GM21367 (cell line): ENCODE measurements at regions not wholly inside any gene's neighbourhood (a gene's known extent, or its start where the extent isn't known, plus 50 kb on each side); places are given as distances from the start of the nearest gene placed in this dataset.
"Not testable (repeated sequence)": the region's sequence is repeated elsewhere in the genome, so short reads cannot be mapped to it uniquely, and the experiment has no call there.

Source experiments
- ATAC-seq: cut with Tn5 transposase; IDR thresholded peaks from one replicate; pipeline ENCODE4 v1.9.1; 2021; ENCODE audit not compliant: unreplicated experiment

GRCh38 chr9:90169490-90169889, 473.1 kb downstream of the DIRAS2 start:
- no peak for ATAC-seq

GRCh38 chr9:90173935-90174334, 468.7 kb downstream of the DIRAS2 start:
- ATAC-seq: not testable (repeated sequence)

- ATAC-seq: not testable (repeated sequence)
Measured at GRCh38 chr9:90174346-90174745, 468.3 kb downstream of the DIRAS2 start.

GRCh38 chr9:90175257-90175656, 467.4 kb downstream of the DIRAS2 start:
- no peak for ATAC-seq

GRCh38 chr9:90175865-90176264, 466.8 kb downstream of the DIRAS2 start:
- ATAC-seq: no peak

GRCh38 chr9:90176901-90177300, 465.7 kb downstream of the DIRAS2 start:
- ATAC-seq: no peak

- no peak for ATAC-seq
Measured at GRCh38 chr9:90180381-90180780, 462.2 kb downstream of the DIRAS2 start.

GRCh38 chr9:90188656-90189055, 454.0 kb downstream of the DIRAS2 start:
- ATAC-seq: no peak

- ATAC-seq: peak; percentile 96
Measured at GRCh38 chr9:90189306-90189705, 453.3 kb downstream of the DIRAS2 start.

GRCh38 chr9:90192465-90192864, 450.2 kb downstream of the DIRAS2 start:
- not testable (repeated sequence) for ATAC-seq

- no peak for ATAC-seq
Measured at GRCh38 chr9:90198956-90199355, 443.7 kb downstream of the DIRAS2 start.

GRCh38 chr9:90201766-90202165, 440.9 kb downstream of the DIRAS2 start:
- no peak for ATAC-seq

- no peak for ATAC-seq
Measured at GRCh38 chr9:90204128-90204831, 438.3 kb downstream of the DIRAS2 start.

GRCh38 chr9:90213045-90213444, 429.6 kb downstream of the DIRAS2 start:
- ATAC-seq: not testable (repeated sequence)

GRCh38 chr9:90219548-90220118, 423.0 kb downstream of the DIRAS2 start:
- ATAC-seq: no peak

- ATAC-seq: not testable (repeated sequence)
Measured at GRCh38 chr9:90221899-90222298, 420.7 kb downstream of the DIRAS2 start.

- not testable (repeated sequence) for ATAC-seq
Measured at GRCh38 chr9:90226839-90227338, 415.7 kb downstream of the DIRAS2 start.

GRCh38 chr9:90233081-90233480, 409.5 kb downstream of the DIRAS2 start:
- ATAC-seq: not testable (repeated sequence)

GRCh38 chr9:90240541-90240940, 402.1 kb downstream of the DIRAS2 start:
- ATAC-seq: no peak

- no peak for ATAC-seq
Measured at GRCh38 chr9:90245661-90246060, 397.0 kb downstream of the DIRAS2 start.

GRCh38 chr9:90249094-90249493, 393.5 kb downstream of the DIRAS2 start:
- ATAC-seq: no peak

GRCh38 chr9:90251316-90251715, 391.3 kb downstream of the DIRAS2 start:
- no peak for ATAC-seq

GRCh38 chr9:90256345-90256744, 386.3 kb downstream of the DIRAS2 start:
- no peak for ATAC-seq
